ENCODE measurements at regions not wholly inside any gene's neighbourhood (a gene's known extent, or its start where the extent isn't known, plus 50 kb on each side); places are given as distances from the start of the nearest gene placed in this dataset.

- TF ChIP-seq, protein P1, sequence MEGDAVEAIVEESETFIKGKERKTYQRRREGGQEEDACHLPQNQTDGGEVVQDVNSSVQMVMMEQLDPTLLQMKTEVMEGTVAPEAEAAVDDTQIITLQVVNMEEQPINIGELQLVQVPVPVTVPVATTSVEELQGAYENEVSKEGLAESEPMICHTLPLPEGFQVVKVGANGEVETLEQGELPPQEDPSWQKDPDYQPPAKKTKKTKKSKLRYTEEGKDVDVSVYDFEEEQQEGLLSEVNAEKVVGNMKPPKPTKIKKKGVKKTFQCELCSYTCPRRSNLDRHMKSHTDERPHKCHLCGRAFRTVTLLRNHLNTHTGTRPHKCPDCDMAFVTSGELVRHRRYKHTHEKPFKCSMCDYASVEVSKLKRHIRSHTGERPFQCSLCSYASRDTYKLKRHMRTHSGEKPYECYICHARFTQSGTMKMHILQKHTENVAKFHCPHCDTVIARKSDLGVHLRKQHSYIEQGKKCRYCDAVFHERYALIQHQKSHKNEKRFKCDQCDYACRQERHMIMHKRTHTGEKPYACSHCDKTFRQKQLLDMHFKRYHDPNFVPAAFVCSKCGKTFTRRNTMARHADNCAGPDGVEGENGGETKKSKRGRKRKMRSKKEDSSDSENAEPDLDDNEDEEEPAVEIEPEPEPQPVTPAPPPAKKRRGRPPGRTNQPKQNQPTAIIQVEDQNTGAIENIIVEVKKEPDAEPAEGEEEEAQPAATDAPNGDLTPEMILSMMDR (IDR thresholded peaks at IDR 0.05; ENCODE audit: borderline replicate concordance, control extremely low read depth, extremely low read depth, insufficient read depth, missing control alignments): no peak
- no peak for DNase-seq (ENCODE audit: low spot score)
- in situ Hi-C loops (cut with MboI; ENCODE audit: low sequenced_read_pairs, unreplicated experiment): no loop called here
Measured at GRCh38 chr12:126789963-126790362, 1477.0 kb upstream of the TMEM132C start.

DNA sequence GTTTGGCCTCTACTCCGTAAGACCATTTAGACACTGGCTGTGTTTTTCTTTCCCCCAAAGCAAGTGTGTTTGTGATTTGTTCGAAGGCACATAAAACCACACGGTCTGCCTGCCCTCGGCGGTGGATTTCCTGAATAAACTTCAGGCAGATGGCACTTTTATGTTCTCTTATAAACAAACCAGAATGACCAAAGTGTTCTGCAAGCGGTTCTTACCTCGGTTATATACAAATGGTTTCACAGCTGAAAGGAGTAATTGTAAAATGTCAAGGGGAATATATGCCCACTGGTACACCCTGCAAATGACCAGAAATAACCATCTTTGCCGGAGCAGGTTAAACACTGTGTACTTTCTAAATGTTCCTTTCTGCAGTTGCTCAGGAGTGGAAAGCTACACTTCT is 1475.8 kb upstream of the TMEM132C start:
- in situ Hi-C loops (cut with MboI; ENCODE audit: low sequenced_read_pairs, unreplicated experiment): no loop called here
- no peak for DNase-seq (ENCODE audit: low spot score)

DNA sequence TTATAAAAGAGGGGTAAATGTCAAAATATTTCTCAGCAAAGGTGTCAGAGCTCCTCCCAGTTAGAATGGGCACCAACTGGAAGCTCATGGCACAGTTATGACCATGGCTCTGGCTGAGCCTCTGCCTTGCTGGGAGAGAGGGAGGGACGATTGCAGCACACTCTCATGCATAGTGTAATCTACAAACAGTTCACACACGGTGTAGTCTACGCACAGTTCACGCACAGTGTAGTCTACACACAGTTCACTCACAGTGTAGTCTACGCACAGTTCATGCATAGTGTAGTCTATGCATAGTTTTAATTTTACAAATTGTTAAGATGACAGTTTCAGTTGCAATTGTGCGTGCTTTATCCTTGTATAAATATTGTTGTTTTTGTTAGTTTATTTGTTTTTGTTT is 1474.6 kb upstream of the TMEM132C start:
- in situ Hi-C loops (cut with MboI; ENCODE audit: low sequenced_read_pairs, unreplicated experiment): no loop called here
- no peak for DNase-seq (ENCODE audit: low spot score)
- TF ChIP-seq, protein P1 (IDR thresholded peaks at IDR 0.05; ENCODE audit: borderline replicate concordance, control extremely low read depth, extremely low read depth, insufficient read depth, missing control alignments): no peak

More for the DNA sequence above, 1475.8 kb upstream of the TMEM132C start:
- TF ChIP-seq, protein P1 (IDR thresholded peaks at IDR 0.05; ENCODE audit: borderline replicate concordance, control extremely low read depth, extremely low read depth, insufficient read depth, missing control alignments): no peak

- TF ChIP-seq, protein P1 (IDR thresholded peaks at IDR 0.05; ENCODE audit: borderline replicate concordance, control extremely low read depth, extremely low read depth, insufficient read depth, missing control alignments): no peak
- in situ Hi-C loops (cut with MboI; ENCODE audit: low sequenced_read_pairs, unreplicated experiment): no loop called here
- DNase-seq (ENCODE audit: low spot score): no peak
Measured at GRCh38 chr12:126797525-126797924, 1469.4 kb upstream of the TMEM132C start.

DNA sequence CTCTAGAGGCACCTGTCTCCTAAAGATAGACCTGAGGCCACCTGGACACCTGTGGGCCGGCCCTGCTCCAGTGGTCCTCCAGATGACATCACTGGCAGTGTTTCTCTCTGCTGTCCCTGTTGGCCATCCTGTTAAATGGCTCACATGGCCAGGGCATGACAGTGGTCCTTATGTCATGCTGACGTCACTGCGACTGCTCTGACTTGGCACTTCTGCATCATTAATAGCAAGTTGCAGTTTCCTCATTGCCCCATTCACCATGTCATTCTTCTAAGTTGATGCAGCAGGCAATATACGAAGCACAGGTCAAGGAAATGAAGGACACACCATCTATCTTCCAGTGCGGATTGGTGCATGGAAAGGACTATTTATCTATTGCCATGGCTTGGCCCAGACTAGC is 1468.5 kb upstream of the TMEM132C start:
- TF ChIP-seq, protein P1 (IDR thresholded peaks at IDR 0.05; ENCODE audit: borderline replicate concordance, control extremely low read depth, extremely low read depth, insufficient read depth, missing control alignments): no peak
- in situ Hi-C loops (cut with MboI; ENCODE audit: low sequenced_read_pairs, unreplicated experiment): no loop called here
- no peak for DNase-seq (ENCODE audit: low spot score)

- in situ Hi-C loops (cut with MboI; ENCODE audit: low sequenced_read_pairs, unreplicated experiment): no loop called here
- DNase-seq (ENCODE audit: low spot score): no peak
- TF ChIP-seq, protein P1 (IDR thresholded peaks at IDR 0.05; ENCODE audit: borderline replicate concordance, control extremely low read depth, extremely low read depth, insufficient read depth, missing control alignments): no peak
Measured at GRCh38 chr12:126807312-126807865, 1459.6 kb upstream of the TMEM132C start.

Data from GM13976 (cell line).